ENCODE measurements at regions not wholly inside any gene's neighbourhood (a gene's known extent, or its start where the extent isn't known, plus 50 kb on each side); places are given as distances from the start of the nearest gene placed in this dataset.

GRCh38 chr12:25058012-25058411 lies 109.1 kb upstream of the BCAT1 start:
- no peak for DNase-seq

DNA sequence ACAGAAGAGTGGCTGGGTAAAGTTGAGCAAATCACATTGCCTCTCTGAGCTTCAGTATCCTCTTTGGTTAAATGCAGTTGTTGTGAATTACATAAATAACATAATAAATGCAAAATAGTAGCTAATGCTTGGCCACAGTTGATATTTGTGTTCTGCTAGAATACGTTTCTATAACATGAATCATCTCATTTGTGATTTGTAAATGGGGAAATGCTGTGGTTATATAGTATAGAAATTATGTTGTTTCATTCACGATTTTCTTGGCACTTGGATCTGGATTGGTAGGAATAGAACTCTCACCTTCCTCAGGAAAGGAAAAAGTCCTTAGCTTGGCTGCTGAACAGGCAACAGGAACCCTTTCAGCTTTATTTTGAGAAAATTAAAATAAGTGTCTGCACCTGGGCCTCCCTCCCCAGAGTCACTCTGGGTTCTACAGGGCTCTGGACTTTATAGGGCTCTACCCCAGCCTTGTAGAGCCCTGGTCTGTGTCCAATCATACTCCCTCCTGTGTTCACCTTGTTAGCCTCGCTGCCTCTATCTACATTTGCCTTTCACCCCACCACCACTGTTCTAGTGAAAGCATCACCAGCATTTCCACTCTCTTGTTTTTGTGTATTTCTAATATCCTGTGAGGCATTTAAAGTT lies 107.7 kb upstream of the BCAT1 start:
- DNase-seq, result peak; percentile 2

DNA sequence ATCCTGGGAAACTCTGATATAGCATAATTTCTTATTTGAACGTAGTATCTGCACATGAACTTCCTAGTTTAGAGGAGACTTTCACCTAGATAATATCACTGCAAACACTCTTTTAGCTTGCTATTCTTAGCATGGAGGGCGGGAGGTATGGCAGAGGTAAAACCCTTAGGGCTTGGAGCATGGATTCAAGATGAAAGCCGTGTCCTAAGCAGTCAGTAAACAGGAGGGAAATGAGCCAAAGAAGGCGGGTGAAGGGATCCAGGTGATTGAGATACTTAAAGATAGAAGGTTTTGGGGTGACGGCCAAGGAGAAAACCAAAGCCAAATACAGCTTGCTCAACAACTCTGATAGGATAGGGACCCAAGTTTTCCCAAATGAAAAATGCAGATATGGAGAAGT lies 107.1 kb upstream of the BCAT1 start:
- DNase-seq, result no peak

GRCh38 chr12:25054783-25055144 lies 105.9 kb upstream of the BCAT1 start:
- peak; percentile 26 for DNase-seq

GRCh38 chr12:25054076-25054782 lies 105.3 kb upstream of the BCAT1 start:
- DNase-seq, result no peak

- no peak for DNase-seq
Measured at GRCh38 chr12:25052914-25053211, 104.0 kb upstream of the BCAT1 start.

DNA sequence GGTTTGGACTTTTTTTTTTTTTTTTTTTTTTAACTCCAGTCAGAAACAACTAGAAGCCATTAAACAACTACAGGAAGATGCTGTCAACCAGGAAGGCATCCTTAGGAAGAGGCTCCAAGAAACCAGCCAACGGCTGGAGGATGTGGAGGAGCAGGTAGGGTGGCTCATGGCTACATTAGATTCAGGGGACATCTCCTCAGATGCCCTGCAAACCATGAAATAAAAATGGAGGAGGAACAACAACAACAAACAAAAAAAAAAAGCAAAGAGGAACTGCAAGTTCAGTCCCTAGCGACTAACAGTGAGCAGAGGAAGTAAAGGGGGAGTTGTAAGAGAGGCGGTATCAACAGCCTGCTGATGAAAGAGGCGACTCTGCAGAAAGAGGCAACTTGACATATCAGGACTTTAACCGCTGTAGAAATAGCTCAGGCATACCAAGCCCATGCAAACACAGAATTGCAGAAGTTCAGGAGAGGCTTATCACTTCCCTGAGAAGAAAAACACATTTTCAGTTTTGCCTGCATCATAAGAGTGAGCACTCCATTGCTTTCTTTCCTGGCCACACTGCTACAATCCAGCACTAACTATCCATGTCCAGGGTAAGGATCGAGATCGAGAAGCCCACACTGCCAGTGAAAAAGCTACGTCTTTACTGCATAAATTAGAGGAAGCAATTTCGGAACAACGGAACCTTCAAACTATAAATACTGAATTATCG lies 103.5 kb upstream of the BCAT1 start:
- DNase-seq, result no peak

GRCh38 chr12:25051656-25052195 lies 102.8 kb upstream of the BCAT1 start:
- DNase-seq, result no peak

- no peak for DNase-seq
Measured at GRCh38 chr12:25051171-25051570, 102.3 kb upstream of the BCAT1 start.

DNA sequence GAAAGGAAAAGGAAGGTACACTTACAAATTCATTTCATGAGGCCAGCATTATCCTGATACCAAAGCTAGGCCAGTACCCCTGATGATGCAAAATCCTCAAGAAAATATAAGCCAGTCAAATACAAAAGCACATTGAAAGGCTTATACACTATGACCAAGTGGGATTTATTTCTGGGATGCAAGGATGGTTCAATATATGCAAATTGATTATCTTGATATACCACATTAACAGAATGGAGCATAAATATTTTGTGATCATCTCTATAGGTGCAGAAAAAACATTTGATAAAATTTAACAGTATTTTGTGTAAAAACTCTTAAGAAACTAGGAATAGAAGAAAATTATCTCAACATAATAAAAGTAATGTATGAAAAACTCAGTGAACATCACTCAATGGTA lies 97.0 kb upstream of the BCAT1 start:
- DNase-seq, result no peak

DNA sequence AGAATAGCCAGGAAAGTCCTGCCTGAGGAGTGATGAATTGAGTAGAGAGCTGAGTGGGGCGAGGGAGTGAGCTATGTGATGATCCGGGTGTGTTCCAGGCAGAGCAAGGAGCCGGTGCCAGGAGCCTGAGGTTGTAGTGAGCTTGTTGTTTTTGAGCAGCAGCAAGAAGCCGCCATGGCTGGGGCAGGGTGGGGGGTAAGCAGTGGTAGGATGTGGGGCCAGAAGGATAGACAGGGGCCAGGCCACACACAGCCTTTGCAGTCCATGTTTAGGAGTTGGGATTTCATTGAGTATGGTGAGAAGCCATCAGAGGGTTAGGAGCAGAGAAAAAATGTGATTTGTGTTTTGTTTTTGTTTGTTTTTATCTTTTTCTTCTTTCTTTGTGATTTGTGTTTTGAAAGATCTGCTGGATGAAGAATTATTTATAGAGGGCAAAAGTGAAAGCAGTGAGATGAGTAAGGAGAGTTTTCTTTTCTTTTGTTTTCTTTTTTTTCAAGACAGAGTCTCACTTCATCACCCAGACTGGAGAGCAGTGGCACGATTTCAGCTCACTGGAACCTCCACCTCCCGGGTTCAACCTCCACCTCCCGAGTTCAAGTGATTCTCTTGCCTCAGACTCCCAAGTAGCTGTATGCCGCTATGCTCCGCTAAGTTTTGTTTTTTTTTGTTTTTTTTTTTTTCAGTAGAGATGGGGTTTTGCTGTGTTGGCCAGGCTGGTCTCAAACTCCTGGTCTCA lies 92.3 kb upstream of the BCAT1 start:
- DNase-seq, result no peak

GRCh38 chr12:25040593-25040992 lies 91.7 kb upstream of the BCAT1 start:
- DNase-seq, result no peak

DNA sequence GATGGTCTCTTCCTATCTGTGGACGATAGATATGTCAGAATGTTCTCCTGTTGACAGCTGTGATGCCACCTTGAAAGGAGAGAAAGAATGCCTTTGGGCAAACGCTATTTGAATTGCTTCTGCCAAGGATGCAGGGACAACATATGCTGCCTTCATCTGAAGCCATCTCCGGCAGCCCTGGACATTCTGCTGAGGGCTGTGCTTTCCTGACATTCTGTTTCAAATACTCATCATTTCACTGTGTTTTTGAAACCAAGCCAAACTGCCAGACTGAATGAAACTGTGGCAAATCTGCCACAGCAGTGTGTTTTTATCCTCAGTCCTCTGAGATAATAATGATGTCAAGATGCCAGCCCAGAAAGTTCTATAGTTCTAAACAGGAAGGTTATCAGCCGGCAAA lies 85.8 kb upstream of the BCAT1 start:
- peak; percentile 17 for DNase-seq

DNA sequence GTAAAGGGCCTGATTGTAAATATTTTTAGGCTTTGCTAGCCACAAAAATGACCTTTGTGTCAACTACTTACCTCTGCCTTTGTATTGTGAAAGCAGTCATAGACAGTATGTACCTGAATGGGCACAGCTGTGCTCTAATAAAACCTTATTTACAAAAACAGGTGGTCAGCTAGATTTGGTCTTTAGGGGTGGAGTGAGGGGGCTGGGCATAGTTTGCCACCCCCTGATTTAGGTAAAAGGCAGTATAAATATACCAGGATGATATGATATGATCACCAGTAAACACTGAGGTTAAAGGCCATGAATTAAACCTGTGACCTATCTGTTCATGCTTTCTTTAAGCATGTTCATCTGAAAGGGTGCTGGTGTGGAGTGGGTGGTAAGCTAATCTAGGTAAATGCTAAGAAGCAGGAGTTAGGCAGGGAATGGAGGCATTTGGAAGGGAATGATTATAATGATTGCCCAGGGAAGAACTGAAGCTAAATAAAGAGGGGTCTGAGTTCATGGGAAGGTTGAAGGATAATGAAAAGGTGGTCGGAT lies 77.1 kb upstream of the BCAT1 start:
- no peak for DNase-seq

- no peak for DNase-seq
Measured at GRCh38 chr12:25025260-25025659, 76.4 kb upstream of the BCAT1 start.

DNA sequence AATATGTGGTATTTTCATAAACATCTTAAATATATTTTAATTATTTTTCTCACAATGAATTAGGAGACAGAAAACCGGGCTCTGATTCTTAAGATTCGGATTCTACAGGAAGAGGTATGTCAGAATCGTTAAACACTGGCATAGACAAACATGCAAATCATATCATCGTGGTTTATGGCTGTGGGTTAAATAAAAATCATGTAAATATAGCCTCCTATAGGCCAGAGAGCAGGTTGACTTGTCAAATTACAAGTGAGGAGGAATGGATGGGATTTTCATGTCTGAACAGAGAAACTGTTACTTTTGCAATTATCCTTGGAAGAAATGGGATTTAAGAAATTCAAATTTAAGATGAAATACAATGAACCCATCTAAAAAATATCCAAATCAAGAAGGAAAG lies 74.9 kb upstream of the BCAT1 start:
- DNase-seq, result no peak

GRCh38 chr12:25020621-25021243 lies 71.8 kb upstream of the BCAT1 start:
- DNase-seq, result no peak

GRCh38 chr12:25018146-25018545 lies 69.2 kb upstream of the BCAT1 start:
- no peak for DNase-seq

GRCh38 chr12:25017336-25017735 lies 68.4 kb upstream of the BCAT1 start:
- DNase-seq, result peak; percentile 8

DNA sequence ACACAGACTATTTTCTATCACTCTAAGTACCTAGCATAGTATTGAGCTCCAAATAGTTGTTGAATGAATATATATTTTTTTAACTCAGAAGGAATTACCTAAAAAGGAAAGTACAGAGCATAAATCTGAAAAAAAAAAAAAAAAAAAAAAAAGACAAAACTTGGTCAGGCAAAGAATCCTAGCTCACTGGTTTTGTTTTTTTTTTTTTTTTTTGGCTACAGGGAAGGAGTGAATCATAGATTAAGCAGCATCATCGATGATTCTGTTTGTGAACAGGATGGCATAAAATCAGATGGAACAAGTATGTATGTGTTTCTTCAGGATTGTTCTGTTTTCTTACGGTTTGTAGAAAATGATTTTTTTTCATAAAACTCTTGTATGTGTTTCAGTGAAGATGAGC lies 66.1 kb upstream of the BCAT1 start:
- DNase-seq, result peak; percentile 33

GRCh38 chr12:25013061-25013460 lies 64.2 kb upstream of the BCAT1 start:
- no peak for DNase-seq

DNA sequence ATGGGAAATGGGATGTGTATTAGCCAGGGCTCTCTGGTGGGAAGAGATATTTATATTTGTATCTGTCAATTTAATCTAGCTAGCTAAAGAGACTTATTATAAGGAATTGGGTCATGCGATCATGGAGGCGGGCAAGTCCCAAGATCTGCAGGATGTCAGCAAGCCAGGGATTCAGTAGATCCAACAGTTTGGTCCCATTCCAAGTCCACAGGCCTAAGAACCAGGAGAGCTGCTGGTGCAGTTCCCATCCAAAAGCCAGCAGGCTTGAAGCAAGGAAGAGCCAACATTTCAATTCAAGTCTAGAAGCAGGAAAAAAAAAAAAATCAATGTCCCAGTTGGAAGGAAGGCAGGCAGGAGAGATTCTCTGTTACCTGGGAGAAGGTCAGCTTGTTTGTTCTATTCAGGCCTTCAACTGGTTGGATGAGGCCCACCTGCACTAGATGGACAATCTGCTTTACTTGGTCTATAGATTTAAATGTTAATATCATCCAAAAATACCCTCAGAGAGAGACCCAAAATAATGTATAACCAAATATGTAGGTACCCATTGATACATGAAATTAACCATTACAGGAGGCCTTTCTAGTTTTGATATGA lies 60.7 kb upstream of the BCAT1 start:
- DNase-seq, result no peak
